ENCODE measurements at regions not wholly inside any gene's neighbourhood (a gene's known extent, or its start where the extent isn't known, plus 50 kb on each side); places are given as distances from the start of the nearest gene placed in this dataset.

- DNase-seq (ENCODE audit: low read depth, low spot score), result no peak
Observed at GRCh38 chr13:58187881-58188280, 556.3 kb downstream of the PCDH17 start.

GRCh38 chr13:58190577-58190976 lies 559.0 kb downstream of the PCDH17 start:
- DNase-seq (ENCODE audit: low read depth, low spot score), result no peak

GRCh38 chr13:58191754-58192153 lies 560.2 kb downstream of the PCDH17 start:
- DNase-seq (ENCODE audit: low read depth, low spot score), result no peak

- DNase-seq (ENCODE audit: low read depth, low spot score), result no peak
Observed at GRCh38 chr13:58202099-58202498, 570.6 kb downstream of the PCDH17 start.

- no peak for DNase-seq (ENCODE audit: low read depth, low spot score)
Observed at GRCh38 chr13:58207501-58207900, 576.0 kb downstream of the PCDH17 start.

GRCh38 chr13:58235454-58235853 lies 603.9 kb downstream of the PCDH17 start:
- no peak for DNase-seq (ENCODE audit: low read depth, low spot score)

- DNase-seq (ENCODE audit: low read depth, low spot score), result no peak
Observed at GRCh38 chr13:58238972-58239773, 607.6 kb downstream of the PCDH17 start.

- no peak for DNase-seq (ENCODE audit: low read depth, low spot score)
Observed at GRCh38 chr13:58239774-58240268, 608.3 kb downstream of the PCDH17 start.

- DNase-seq (ENCODE audit: low read depth, low spot score), result no peak
Observed at GRCh38 chr13:58247080-58247479, 615.5 kb downstream of the PCDH17 start.

GRCh38 chr13:58254943-58255342 lies 623.4 kb downstream of the PCDH17 start:
- DNase-seq (ENCODE audit: low read depth, low spot score), result no peak

- DNase-seq (ENCODE audit: low read depth, low spot score), result no peak
Observed at GRCh38 chr13:58266271-58266670, 634.7 kb downstream of the PCDH17 start.

- DNase-seq (ENCODE audit: low read depth, low spot score), result no peak
Observed at GRCh38 chr13:58298556-58299135, 667.1 kb downstream of the PCDH17 start.

- DNase-seq (ENCODE audit: low read depth, low spot score), result no peak
Observed at GRCh38 chr13:58300224-58300623, 668.7 kb downstream of the PCDH17 start.

- DNase-seq (ENCODE audit: low read depth, low spot score), result no peak
Observed at GRCh38 chr13:58300974-58301681, 669.6 kb downstream of the PCDH17 start.

GRCh38 chr13:58302349-58302748 lies 670.8 kb downstream of the PCDH17 start:
- DNase-seq (ENCODE audit: low read depth, low spot score), result no peak

GRCh38 chr13:58306062-58306461 lies 674.5 kb downstream of the PCDH17 start:
- DNase-seq (ENCODE audit: low read depth, low spot score), result no peak

GRCh38 chr13:58313219-58313618 lies 681.7 kb downstream of the PCDH17 start:
- DNase-seq (ENCODE audit: low read depth, low spot score), result no peak

- no peak for DNase-seq (ENCODE audit: low read depth, low spot score)
Observed at GRCh38 chr13:58318495-58319167, 687.1 kb downstream of the PCDH17 start.

- no peak for DNase-seq (ENCODE audit: low read depth, low spot score)
Observed at GRCh38 chr13:58324161-58324560, 692.6 kb downstream of the PCDH17 start.

- no peak for DNase-seq (ENCODE audit: low read depth, low spot score)
Observed at GRCh38 chr13:58329746-58330145, 698.2 kb downstream of the PCDH17 start.

GRCh38 chr13:58340895-58341294 lies 709.4 kb downstream of the PCDH17 start:
- DNase-seq (ENCODE audit: low read depth, low spot score), result no peak

- no peak for DNase-seq (ENCODE audit: low read depth, low spot score)
Observed at GRCh38 chr13:58341318-58341717, 709.8 kb downstream of the PCDH17 start.

Data from iPS DF 19.7 (cell line).